Endothelial cell of umbilical vein (primary cell): ENCODE measurements at regions not wholly inside any gene's neighbourhood (a gene's known extent, or its start where the extent isn't known, plus 50 kb on each side); places are given as distances from the start of the nearest gene placed in this dataset.
"Not testable (repeated sequence)": the region's sequence is repeated elsewhere in the genome, so short reads cannot be mapped to it uniquely, and the experiment has no call there.

Experiments
- CTCF ChIP-seq, 2 donors: IDR thresholded peaks; 1 replicate in 1 of 2; 2 replicates in 1 of 2; pipeline ENCODE4 v1.5.1; 2011; ENCODE audit warnings: low read length in 2 of 2, mild to moderate bottlenecking in 2 of 2, moderate library complexity in 2 of 2, control low read depth in 1 of 2, inconsistent platforms in 1 of 2, low read depth in 1 of 2; ENCODE audit not compliant: insufficient read depth in 1 of 2; ENCODE audit errors: extremely low read depth in 1 of 2
- JUN ChIP-seq: IDR thresholded peaks from 2 replicates; pipeline ENCODE4 v1.6.1; 2011; ENCODE audit warnings: borderline replicate concordance, low read depth; ENCODE audit not compliant: insufficient read length, insufficient read depth
- MAX ChIP-seq: IDR thresholded peaks from 2 replicates; pipeline ENCODE4 v1.6.1; 2011; ENCODE audit not compliant: insufficient read depth, insufficient read length
- POLR2A ChIP-seq: IDR thresholded peaks from 2 replicates; pipeline ENCODE4 v1.6.1; 2012; ENCODE audit warnings: low read depth, mild to moderate bottlenecking, control low read depth, low read length
- POLR2AphosphoS5 ChIP-seq: IDR thresholded peaks from 2 replicates; pipeline ENCODE4 v1.6.1; 2012; ENCODE audit warnings: low read depth, mild to moderate bottlenecking, control low read depth, low read length, moderate library complexity; ENCODE audit not compliant: insufficient read depth

- not testable (repeated sequence) for TF ChIP-seq CTCF (IDR thresholded peaks at IDR 0.05; ENCODE audit: extremely low read depth in 1 of 2, insufficient read depth in 1 of 2, low read depth in 1 of 2, low read length in 2 of 2); POLR2A; JUN; MAX; POLR2AphosphoS5
Measured at GRCh38 chr17:56002656-56003055, 150.6 kb upstream of the ANKFN1 start.
